ENCODE measurements at regions not wholly inside any gene's neighbourhood (a gene's known extent, or its start where the extent isn't known, plus 50 kb on each side); places are given as distances from the start of the nearest gene placed in this dataset.

DNA sequence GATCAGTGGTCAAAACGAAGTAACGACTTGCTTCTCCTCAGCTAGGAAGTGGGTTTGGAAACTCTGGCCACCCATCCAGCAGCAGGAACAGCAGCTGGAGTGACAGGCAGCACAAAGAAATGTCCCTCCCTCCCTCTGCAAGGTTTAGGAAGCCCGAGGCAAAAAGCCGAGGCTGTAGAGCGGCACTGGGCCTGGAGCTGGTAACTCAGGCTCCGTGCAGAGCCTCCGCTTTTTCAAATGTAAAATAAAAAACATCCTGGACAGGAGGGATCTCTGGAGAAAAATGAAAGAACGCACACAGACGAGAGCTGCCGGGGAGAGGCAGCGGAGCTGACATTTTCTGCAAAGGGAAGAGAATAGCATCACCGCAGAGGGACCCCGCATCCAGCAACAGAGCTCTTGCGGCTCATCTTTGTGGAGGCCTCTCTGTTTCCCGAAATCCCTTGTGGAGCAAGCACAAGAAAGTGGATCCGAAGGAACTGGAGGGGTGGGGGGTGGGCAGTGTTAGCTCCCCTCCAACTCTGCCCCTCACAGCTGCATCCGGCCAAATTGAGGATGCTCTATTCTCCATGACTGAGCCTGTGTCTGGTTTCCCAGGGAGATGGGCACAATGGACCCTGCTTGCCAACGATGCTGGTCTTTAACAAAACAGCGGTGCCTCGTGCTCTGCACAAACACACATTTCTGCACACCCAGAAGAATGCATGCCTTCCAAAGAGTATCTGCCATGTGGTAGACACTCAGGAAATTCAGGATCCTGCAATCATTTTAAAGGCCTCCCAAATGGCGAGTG lies 335.5 kb upstream of the ZFHX3 start:
- no peaks in the 10 kb centered on the region for H3K79me2 ChIP-seq (ENCODE audit: control insufficient read depth, low read length)
- no peaks in the 10 kb centered on the region for H3K36me3 ChIP-seq (ENCODE audit: control insufficient read depth, low read length)

DNA sequence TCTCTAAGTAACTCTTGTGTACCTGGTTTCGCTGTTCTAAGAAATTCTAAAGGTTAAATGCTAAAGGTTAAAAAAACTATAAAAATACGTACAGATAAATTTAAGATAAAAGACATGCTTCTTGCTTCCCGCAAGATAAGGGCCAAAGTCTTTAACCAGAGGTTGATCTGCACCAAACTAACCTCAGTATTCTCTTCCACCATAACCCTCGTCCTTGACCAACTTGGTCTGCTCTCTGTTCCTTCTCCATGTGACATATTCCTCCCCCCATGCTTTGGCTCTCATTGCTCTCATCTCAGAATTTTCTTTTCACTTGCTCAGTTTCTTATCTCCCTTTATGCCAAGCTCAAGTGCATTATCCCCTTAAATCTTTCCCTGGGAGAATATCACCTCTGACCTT lies 330.5 kb upstream of the ZFHX3 start:
- H3K4me1 ChIP-seq (ENCODE audit: control insufficient read depth, low read length) = no peaks in the 10 kb centered on the region
- no peak overlapping the region for H3K27ac ChIP-seq (ENCODE audit: low read depth, low read length)
- H3K36me3 ChIP-seq (ENCODE audit: control insufficient read depth, low read length) = no peaks in the 10 kb centered on the region
- no peaks in the 10 kb centered on the region for H4K20me1 ChIP-seq (ENCODE audit: control insufficient read depth, insufficient read depth, low read depth, low read length)
- no peaks in the 10 kb centered on the region for H3F3A ChIP-seq (ENCODE audit: control insufficient read depth, insufficient read depth)
- no peak for TF ChIP-seq EZH2phosphoT487 (IDR thresholded peaks at IDR 0.05; ENCODE audit: borderline replicate concordance, low read length)
- TF ChIP-seq, protein P1, sequence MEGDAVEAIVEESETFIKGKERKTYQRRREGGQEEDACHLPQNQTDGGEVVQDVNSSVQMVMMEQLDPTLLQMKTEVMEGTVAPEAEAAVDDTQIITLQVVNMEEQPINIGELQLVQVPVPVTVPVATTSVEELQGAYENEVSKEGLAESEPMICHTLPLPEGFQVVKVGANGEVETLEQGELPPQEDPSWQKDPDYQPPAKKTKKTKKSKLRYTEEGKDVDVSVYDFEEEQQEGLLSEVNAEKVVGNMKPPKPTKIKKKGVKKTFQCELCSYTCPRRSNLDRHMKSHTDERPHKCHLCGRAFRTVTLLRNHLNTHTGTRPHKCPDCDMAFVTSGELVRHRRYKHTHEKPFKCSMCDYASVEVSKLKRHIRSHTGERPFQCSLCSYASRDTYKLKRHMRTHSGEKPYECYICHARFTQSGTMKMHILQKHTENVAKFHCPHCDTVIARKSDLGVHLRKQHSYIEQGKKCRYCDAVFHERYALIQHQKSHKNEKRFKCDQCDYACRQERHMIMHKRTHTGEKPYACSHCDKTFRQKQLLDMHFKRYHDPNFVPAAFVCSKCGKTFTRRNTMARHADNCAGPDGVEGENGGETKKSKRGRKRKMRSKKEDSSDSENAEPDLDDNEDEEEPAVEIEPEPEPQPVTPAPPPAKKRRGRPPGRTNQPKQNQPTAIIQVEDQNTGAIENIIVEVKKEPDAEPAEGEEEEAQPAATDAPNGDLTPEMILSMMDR (IDR thresholded peaks at IDR 0.05; ENCODE audit: low read depth, low read length, poor library complexity, severe bottlenecking) = no peak
- H3K9me2 ChIP-seq (replicated peaks; ENCODE audit: control insufficient read depth, low read length) = no peaks in the 10 kb centered on the region
- H3K27me3 ChIP-seq (ENCODE audit: control insufficient read depth, low read length) = no peaks in the 10 kb centered on the region
- H3K9me3 ChIP-seq (ENCODE audit: control insufficient read depth, insufficient read depth, low read length) = no peaks in the 10 kb centered on the region
- no peak overlapping the region for H3K4me2 ChIP-seq (ENCODE audit: low read length)
- H3K79me2 ChIP-seq (ENCODE audit: control insufficient read depth, low read length) = no peaks in the 10 kb centered on the region
- no peak overlapping the region for H3K4me3 ChIP-seq (ENCODE audit: low read length)

More for the DNA sequence above, 335.5 kb upstream of the ZFHX3 start:
- Histone ChIP-seq H3K4me1 (ENCODE audit: control insufficient read depth, low read length) (no peaks in the 10 kb centered on the region), H3K4me2 (ENCODE audit: low read length) (no peak overlapping the region), H3K27me3 (ENCODE audit: control insufficient read depth, low read length) (no peaks in the 10 kb centered on the region), H3K27ac (ENCODE audit: low read depth, low read length) (no peak overlapping the region), H4K20me1 (ENCODE audit: control insufficient read depth, insufficient read depth, low read depth, low read length) (no peaks in the 10 kb centered on the region), H3K4me3 (ENCODE audit: low read length) (no peak overlapping the region), H3K9me3 (ENCODE audit: control insufficient read depth, insufficient read depth, low read length) (no peaks in the 10 kb centered on the region), H3F3A (ENCODE audit: control insufficient read depth, insufficient read depth) (no peaks in the 10 kb centered on the region), H3K9me2 (replicated peaks; ENCODE audit: control insufficient read depth, low read length) (no peaks in the 10 kb centered on the region)
- TF ChIP-seq EZH2phosphoT487 (IDR thresholded peaks at IDR 0.05; ENCODE audit: borderline replicate concordance, low read length) = no peak
- TF ChIP-seq, protein P1 (IDR thresholded peaks at IDR 0.05; ENCODE audit: low read depth, low read length, poor library complexity, severe bottlenecking) = no peak

DNA sequence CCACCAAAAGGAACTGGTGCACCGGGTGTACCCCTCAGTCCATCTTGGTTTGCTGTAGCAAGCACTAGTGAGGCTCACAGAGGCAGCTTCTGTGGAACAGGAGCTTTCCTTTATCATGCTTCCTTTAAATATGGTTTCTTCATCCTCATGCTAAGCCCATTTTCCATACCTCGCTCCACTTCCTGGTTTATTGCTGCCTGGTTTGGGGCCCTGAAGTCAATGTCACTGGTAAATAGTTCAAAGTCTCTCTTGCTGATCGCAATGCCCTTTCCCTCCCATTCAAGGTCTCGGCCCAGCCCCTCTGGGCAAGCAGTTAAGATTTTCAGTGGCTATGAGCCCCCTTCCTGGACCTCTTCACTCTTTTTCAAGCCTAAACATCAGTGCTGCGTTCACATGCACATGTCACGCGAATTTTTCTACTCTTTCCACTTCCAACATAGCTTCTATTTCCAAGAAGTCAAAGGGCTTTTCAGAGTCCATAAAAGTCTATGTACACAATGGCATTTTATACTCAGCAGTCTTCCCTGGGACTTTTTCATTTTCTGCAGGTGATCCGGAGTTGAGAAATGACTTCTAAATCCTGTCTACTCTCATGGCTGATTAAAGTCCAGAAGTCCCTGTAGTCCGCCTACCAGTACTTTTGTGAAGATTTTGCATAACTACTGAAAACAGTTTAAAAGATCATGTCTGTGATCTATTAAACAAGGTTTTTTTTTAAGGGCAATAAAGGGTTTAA lies 323.8 kb upstream of the ZFHX3 start:
- Histone ChIP-seq H4K20me1 (ENCODE audit: control insufficient read depth, insufficient read depth, low read depth, low read length) (no peaks in the 10 kb centered on the region), H3K27me3 (ENCODE audit: control insufficient read depth, low read length) (no peaks in the 10 kb centered on the region), H3K4me2 (ENCODE audit: low read length) (no peak overlapping the region), H3K4me3 (ENCODE audit: low read length) (no peak overlapping the region), H3K9me2 (replicated peaks; ENCODE audit: control insufficient read depth, low read length) (no peaks in the 10 kb centered on the region), H3K27ac (ENCODE audit: low read depth, low read length) (no peak overlapping the region), H3K9me3 (ENCODE audit: control insufficient read depth, insufficient read depth, low read length) (no peaks in the 10 kb centered on the region), H3K36me3 (ENCODE audit: control insufficient read depth, low read length) (no peaks in the 10 kb centered on the region), H3K79me2 (ENCODE audit: control insufficient read depth, low read length) (no peaks in the 10 kb centered on the region), H3K4me1 (ENCODE audit: control insufficient read depth, low read length) (no peaks in the 10 kb centered on the region), H3F3A (ENCODE audit: control insufficient read depth, insufficient read depth) (no peaks in the 10 kb centered on the region)
- TF ChIP-seq, protein P1 (IDR thresholded peaks at IDR 0.05; ENCODE audit: low read depth, low read length, poor library complexity, severe bottlenecking) = no peak
- TF ChIP-seq EZH2phosphoT487 (IDR thresholded peaks at IDR 0.05; ENCODE audit: borderline replicate concordance, low read length) = no peak

Measured in DOHH2 (cell line).